ENCODE measurements at regions not wholly inside any gene's neighbourhood (a gene's known extent, or its start where the extent isn't known, plus 50 kb on each side); places are given as distances from the start of the nearest gene placed in this dataset.

GRCh38 chr10:108736111-108736510, 1187.2 kb downstream of the XPNPEP1 start:
- no peak for DNase-seq

- no peak for DNase-seq
Measured at GRCh38 chr10:108735380-108735779, 1187.9 kb downstream of the XPNPEP1 start.

- no peak for DNase-seq
Measured at GRCh38 chr10:108721874-108722273, 1201.4 kb downstream of the XPNPEP1 start.

GRCh38 chr10:108716352-108716751, 1207.0 kb downstream of the XPNPEP1 start:
- DNase-seq, result no peak

GRCh38 chr10:108709927-108710722, 1213.2 kb downstream of the XPNPEP1 start:
- no peak for DNase-seq

GRCh38 chr10:108708363-108708762, 1214.9 kb downstream of the XPNPEP1 start:
- DNase-seq, result no peak

- no peak for DNase-seq
Measured at GRCh38 chr10:108696792-108697477, 1226.4 kb downstream of the XPNPEP1 start.

- no peak for DNase-seq
Measured at GRCh38 chr10:108691126-108691525, 1232.2 kb downstream of the XPNPEP1 start.

GRCh38 chr10:108690530-108690929, 1232.8 kb downstream of the XPNPEP1 start:
- DNase-seq, result no peak

GRCh38 chr10:108689891-108690290, 1233.4 kb downstream of the XPNPEP1 start:
- no peak for DNase-seq

- DNase-seq, result no peak
Measured at GRCh38 chr10:108688314-108688713, 1235.0 kb downstream of the XPNPEP1 start.

GRCh38 chr10:108685863-108686531, 1237.3 kb downstream of the XPNPEP1 start:
- no peak for DNase-seq

GRCh38 chr10:108684431-108684830, 1238.9 kb downstream of the XPNPEP1 start:
- DNase-seq, result no peak

- DNase-seq, result no peak
Measured at GRCh38 chr10:108673741-108674140, 1249.6 kb downstream of the XPNPEP1 start.

GRCh38 chr10:108663587-108663986, 1259.7 kb downstream of the XPNPEP1 start:
- DNase-seq, result no peak

GRCh38 chr10:108662975-108663374, 1260.3 kb downstream of the XPNPEP1 start:
- no peak for DNase-seq

- no peak for DNase-seq
Measured at GRCh38 chr10:108655057-108655456, 1268.3 kb downstream of the XPNPEP1 start.

- DNase-seq, result no peak
Measured at GRCh38 chr10:108653531-108653930, 1269.8 kb downstream of the XPNPEP1 start.

- no peak for DNase-seq
Measured at GRCh38 chr10:108639010-108639409, 1284.3 kb downstream of the XPNPEP1 start.

GRCh38 chr10:108638225-108638624, 1285.1 kb downstream of the XPNPEP1 start:
- DNase-seq, result no peak

GRCh38 chr10:108633046-108633445, 1290.3 kb downstream of the XPNPEP1 start:
- DNase-seq, result no peak

- no peak for DNase-seq
Measured at GRCh38 chr10:108632144-108632543, 1291.2 kb downstream of the XPNPEP1 start.

- no peak for DNase-seq
Measured at GRCh38 chr10:108631332-108631731, 1292.0 kb downstream of the XPNPEP1 start.

GRCh38 chr10:108629834-108630233, 1293.5 kb downstream of the XPNPEP1 start:
- no peak for DNase-seq
